ENCODE measurements at regions not wholly inside any gene's neighbourhood (a gene's known extent, or its start where the extent isn't known, plus 50 kb on each side); places are given as distances from the start of the nearest gene placed in this dataset.

- DNase-seq: no peak
Measured at GRCh38 chr6:147621263-147621662, 112.8 kb downstream of the SAMD5 start.

GRCh38 chr6:147621961-147622360, 113.5 kb downstream of the SAMD5 start:
- no peak for DNase-seq

DNA sequence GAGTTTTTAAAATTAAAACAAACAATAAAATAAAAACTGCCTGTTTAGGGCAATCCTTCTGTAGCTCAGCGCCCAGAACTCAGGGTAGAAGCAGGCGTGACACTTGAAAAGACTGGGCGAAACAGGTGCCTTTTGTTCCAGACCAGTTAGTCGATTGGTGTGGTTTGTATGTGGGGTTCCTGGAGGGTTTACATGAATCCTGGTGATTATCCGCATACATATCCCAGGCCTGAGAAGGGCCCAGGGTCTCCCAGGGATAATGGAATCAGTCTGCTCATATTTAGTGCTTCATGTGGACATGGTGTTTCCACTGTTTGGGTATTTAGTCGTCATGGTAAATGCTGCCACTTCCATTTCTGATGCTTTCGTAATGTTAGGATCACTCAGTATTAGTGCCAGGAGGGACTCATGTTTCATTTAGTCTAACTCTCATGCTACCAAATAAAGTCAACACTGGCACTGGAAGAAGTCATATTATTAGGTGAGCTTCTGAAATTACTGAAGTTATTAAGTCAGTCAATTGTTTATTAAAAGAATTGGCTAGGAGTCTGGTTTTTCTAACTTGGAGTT, 116.5 kb downstream of the SAMD5 start:
- no peak for DNase-seq

DNA sequence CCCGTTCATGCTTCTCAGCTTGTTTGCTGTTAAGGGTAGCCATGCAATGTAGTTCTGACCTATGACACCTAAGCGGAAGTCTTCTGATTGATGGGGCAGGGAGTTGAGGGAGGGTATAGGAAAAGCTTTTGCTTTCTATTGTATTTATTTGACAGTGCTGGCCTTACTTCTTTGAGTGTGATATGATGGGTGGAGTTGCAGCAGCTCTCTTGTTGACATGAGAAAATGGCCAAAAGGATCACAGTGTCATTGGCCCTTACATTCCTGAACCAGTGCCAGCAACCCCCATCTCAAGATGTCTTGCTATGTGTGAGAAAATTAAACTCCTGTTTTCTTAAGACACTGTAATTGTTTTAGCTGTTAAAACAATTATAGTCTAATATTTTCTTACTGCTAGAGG, 117.5 kb downstream of the SAMD5 start:
- DNase-seq: no peak

DNA sequence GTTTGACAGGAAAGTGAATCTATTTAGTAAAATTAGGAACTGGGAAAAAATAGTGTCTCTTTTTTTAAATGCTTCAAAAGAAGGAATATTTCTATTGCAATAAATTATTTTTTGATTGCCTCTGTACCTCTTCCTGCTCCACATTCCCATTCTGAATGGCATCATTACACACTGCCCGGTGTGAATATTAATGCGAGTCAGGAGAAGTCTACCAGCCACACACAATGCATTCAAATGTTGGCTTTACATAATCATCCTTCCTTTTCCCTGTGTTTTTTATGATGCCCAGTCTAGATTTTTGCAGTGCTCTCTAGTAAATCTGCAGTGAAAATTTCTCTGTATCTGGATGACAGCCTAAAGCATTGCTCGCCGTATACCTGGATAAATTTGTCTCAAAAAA, 118.9 kb downstream of the SAMD5 start:
- DNase-seq: peak in 1 of 14 donors; percentile 4

DNA sequence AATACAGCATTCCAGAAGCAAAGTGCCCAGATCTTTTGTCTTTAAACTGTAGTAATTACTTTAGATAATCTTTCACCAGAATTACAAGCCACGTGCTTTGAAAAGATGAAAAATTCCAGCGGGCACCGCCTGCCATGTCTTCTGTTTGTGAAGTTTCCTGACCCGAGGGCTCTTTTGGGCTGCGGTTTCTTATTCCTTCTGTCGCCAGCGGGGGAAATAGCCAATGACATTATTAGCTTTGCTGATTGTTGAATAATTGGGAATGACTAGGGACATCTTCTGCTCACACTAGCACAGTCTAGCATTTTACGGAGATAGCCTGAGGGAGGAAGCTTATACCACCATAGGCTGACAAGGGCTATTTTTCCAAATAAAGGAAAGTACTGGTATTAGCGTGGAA, 124.7 kb downstream of the SAMD5 start:
- no peak for DNase-seq

GRCh38 chr6:147637620-147638195, 129.2 kb downstream of the SAMD5 start:
- no peak for DNase-seq

DNA sequence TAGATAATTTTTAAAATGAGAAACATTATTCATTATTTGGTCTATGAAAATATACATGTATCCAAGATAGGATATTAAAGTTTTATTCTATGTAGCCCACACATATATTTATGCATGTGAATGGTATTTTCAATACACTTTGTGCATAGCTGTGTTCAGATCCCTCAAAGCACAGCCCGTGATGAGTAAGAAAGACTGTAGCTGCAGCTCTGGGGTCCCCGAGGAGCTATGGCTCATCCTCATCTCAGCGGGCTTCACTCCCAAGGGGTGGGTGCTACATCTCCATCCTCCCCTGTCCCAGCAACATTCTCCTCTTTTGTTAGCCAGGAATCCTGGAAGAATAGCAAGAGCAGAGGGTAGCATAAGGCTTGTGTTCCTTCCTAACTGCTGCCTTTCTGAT, 130.8 kb downstream of the SAMD5 start:
- no peak for DNase-seq

DNA sequence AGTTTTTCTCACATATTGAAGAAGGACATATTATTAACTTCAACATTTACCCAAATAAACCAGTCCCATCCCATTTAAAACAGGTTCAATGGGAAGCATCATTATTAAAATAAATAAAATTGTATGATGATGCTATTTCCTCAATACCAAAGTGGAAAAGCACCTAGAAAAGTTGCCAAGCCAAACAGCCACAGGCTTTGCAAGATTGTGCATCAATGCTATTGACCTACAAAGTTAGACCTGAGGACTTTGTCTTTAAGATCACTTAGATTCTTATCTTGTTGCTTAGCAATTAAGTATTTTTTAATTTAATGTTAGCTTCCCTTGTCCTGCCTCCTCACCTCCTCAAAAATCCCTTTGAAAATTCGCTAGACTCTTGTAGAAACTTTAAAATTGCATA, 132.1 kb downstream of the SAMD5 start:
- no peak for DNase-seq

DNA sequence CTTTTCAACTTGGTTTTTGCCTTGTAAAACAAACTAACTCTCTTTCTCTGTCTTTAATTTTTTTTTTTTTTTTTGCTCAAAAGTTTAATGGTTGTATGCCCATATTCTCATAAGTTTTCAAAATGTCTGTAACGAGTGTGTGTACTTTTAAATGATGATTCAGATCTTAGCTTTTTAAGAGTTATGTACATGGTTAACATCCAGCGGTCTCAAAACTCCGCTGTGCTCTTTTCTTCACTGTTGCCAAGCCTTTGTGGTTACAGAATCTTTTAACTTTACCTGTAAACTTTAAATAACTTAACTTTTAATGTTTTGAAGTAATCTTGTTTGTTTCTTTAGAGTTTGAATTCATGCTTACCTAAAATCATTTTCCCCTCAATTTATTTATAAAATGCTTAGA, 133.0 kb downstream of the SAMD5 start:
- DNase-seq: no peak

- DNase-seq: no peak
Measured at GRCh38 chr6:147642458-147642857, 134.0 kb downstream of the SAMD5 start.

- DNase-seq: no peak
Measured at GRCh38 chr6:147643341-147644200, 135.1 kb downstream of the SAMD5 start.

- DNase-seq: no peak
Measured at GRCh38 chr6:147648916-147649315, 140.4 kb downstream of the SAMD5 start.

DNA sequence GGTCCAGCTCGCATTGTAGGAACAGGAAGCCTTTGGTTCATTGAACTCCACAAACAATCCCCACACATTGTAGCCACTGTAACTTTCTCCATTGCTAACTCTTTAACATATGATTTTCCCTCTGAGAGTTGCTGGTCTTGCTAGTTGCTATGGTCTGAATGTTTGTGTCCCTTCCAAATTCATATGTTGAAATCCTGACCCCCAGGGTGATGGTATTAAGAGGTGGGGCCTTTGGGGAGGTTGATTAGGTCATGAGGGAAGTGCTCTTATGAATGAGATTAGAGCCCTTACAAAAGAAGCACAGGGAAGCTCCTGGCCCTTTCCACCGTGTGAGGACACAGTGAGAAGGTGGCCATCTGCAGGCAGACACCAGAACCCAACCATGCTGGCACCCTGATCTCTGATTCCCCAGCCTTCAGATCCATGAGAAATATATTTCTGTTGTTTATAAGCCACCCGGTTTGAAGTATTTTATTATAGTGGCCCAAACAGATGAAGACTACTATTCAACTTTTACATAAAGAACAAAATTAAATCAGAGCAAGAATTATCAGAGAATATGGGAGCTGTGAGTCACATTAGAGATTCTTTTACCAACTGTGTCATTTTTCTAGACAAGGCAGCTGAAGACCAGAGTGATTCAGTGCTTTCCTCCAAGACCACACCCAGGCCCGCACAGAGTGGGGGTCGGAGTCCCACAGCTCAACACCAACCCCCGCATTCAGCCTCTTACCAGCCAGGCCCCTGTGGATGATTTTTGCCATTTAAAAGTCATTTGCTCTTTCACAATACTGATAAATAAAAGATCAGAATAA, 143.0 kb downstream of the SAMD5 start:
- no peak for DNase-seq

GRCh38 chr6:147653631-147654030, 145.1 kb downstream of the SAMD5 start:
- no peak for DNase-seq

DNA sequence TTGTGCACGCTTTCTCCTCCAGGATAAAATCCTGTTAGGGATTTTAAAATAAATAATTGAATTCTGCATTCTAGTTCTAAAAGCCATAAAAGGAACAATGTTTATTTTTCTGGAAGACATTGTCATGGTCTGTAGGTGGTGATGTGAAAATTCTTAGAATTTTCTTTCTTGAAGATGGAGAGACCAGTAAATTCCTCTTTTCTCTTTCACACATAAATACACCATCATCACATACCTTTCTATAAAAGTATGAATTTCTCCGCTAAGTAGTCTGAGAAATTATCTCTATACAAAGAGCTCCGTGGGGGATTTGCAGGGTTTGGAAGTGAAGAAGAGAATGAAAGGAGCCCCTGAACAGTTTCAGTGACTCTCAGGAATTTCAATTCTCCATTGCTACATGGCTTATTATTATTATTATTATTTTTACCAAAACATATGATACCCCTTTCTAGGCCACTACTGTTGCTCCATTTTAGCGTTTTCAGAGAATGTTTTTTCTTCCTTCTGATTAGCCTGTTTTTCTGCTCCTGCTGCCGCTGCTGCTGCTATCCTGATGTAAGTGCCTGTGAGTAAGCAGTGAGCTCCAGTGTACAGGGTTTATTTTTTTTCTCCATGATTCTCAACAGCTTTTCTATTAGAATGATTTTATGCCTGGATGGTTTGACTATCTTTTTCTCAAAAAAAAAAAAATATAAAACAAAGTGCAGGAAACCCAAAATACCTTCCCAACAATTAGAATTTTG, 145.8 kb downstream of the SAMD5 start:
- no peak for DNase-seq

DNA sequence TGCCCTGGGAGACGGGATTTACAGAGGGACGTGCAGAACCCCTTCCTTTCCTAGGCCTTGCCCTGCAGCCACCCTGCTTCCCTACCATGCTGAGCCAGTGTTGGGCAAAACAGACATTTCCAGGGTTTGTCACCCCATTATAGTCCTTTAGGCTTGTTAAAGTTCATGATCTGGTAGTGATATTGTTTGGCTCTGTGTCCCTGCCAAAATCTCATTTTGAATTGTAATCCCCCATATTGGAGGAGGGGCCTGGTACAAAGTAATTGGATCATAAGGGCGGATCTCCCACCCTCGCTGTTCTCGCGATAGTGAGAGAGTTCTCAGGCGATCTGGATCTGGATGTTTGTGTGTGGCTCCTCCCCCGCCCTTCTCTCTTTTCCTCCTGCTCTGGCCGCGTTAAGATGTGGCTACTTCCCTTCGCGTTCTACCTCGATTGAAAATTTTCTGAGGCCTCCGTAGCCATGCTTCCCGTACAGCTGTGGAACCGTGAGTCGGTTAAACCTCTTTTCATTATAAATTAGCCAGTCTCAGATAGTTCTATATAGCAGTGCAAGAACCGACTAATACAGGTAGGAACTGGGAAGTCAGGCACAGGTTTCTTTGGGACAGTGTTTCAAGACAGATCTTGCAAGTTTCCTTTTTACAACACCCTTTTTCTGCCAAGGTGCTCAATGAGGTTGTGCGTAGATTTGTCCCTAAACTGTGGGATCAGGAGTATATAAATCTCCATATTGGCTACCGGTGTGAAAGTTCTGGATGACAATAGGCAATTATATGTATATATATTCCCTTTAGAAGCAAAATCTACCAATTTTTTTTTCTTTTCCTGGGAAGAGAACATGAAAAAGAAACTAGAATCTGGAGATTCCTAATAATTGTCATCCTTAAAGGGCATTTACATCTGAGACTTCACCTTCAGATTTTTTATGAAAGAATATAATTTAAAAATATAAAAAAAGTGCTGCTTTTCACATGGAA, 152.1 kb downstream of the SAMD5 start:
- no peak for DNase-seq

- DNase-seq: no peak
Measured at GRCh38 chr6:147662646-147663045, 154.2 kb downstream of the SAMD5 start.

DNA sequence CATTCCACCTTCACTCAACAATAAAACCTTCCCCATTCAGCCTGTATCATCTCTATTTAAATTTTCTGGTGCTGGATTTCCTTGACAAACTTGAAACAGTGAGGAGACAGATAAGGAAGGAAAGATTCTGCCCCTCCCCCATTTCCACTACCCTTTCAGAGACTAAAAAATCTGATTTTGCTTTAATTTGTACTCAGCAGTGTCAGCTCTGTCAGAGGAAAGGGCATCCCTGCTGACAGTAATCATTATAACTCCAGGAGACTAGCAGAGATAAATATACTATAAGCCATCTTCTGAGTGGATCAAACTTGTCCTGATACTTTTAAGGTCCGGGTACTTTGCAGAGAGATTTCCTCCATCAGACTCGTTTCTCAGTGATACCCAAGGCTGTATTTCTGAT, 155.6 kb downstream of the SAMD5 start:
- no peak for DNase-seq

DNA sequence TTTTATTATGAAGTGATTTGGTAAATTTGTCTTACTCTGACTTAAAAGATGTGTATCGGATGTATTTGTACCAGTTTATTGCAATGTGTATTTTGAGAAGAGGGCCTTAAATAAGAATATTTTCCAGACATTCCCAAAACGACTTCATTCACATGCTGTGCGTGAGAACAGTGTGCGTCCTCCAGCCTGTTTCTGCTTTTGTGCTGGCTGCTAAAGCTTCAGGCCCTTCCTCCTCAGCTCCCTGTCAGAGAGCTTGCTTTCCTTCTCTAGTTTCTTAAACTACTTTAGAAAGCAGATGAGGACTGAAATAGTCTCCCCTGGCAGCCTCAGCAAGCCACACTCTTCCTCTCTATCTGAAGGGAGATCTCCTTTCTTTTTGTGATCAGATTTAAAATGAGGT, 157.8 kb downstream of the SAMD5 start:
- no peak for DNase-seq

GRCh38 chr6:147667082-147667481, 158.6 kb downstream of the SAMD5 start:
- DNase-seq: no peak

Measured in C1 segment of cervical spinal cord (tissue), 14 donors.